ENCODE measurements at regions not wholly inside any gene's neighbourhood (a gene's known extent, or its start where the extent isn't known, plus 50 kb on each side); places are given as distances from the start of the nearest gene placed in this dataset.

DNA sequence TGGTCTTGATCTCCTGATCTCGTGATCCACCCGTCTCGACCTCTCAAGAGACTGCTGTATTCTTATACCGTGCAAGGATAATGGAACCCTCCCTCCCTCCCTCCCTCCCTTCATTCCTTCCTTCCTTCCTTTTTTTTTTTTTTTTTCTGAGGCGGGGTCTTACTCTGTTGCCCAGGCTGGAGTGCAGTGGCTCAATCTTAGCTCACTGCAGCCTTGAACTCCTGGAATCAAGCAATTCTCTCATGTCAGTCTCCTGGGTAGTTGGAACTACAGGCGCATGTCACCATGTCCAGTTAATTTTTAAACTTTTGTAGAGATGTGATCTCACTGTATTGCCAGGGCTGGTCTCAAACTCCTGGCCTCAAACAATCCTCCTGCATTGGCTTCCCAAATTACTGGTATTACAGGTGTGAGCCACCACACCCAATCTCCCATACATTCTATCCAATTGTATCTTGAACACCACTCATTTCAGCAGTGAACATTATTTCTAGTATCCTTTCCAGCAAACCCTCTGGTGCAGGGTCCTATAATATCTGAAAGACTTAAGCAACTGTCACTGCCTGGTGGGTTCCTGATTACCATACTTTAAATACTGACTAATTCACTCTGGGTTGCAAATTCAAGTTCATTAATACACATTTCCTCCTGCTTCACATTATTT, 210.0 kb upstream of the ZNF217 start:
- TF ChIP-seq CEBPB (IDR thresholded peaks at IDR 0.05) (no peak), TAF1 (IDR thresholded peaks at IDR 0.05; ENCODE audit: low read depth) (no peak), EP300 (IDR thresholded peaks at IDR 0.05; ENCODE audit: borderline replicate concordance) (no peak)
- TF ChIP-seq, protein P1, sequence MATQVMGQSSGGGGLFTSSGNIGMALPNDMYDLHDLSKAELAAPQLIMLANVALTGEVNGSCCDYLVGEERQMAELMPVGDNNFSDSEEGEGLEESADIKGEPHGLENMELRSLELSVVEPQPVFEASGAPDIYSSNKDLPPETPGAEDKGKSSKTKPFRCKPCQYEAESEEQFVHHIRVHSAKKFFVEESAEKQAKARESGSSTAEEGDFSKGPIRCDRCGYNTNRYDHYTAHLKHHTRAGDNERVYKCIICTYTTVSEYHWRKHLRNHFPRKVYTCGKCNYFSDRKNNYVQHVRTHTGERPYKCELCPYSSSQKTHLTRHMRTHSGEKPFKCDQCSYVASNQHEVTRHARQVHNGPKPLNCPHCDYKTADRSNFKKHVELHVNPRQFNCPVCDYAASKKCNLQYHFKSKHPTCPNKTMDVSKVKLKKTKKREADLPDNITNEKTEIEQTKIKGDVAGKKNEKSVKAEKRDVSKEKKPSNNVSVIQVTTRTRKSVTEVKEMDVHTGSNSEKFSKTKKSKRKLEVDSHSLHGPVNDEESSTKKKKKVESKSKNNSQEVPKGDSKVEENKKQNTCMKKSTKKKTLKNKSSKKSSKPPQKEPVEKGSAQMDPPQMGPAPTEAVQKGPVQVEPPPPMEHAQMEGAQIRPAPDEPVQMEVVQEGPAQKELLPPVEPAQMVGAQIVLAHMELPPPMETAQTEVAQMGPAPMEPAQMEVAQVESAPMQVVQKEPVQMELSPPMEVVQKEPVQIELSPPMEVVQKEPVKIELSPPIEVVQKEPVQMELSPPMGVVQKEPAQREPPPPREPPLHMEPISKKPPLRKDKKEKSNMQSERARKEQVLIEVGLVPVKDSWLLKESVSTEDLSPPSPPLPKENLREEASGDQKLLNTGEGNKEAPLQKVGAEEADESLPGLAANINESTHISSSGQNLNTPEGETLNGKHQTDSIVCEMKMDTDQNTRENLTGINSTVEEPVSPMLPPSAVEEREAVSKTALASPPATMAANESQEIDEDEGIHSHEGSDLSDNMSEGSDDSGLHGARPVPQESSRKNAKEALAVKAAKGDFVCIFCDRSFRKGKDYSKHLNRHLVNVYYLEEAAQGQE (IDR thresholded peaks at IDR 0.05; ENCODE audit: low read depth): no peak
- TF ChIP-seq, protein P2, sequence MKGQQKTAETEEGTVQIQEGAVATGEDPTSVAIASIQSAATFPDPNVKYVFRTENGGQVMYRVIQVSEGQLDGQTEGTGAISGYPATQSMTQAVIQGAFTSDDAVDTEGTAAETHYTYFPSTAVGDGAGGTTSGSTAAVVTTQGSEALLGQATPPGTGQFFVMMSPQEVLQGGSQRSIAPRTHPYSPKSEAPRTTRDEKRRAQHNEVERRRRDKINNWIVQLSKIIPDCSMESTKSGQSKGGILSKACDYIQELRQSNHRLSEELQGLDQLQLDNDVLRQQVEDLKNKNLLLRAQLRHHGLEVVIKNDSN (IDR thresholded peaks at IDR 0.05): no peak
- TF ChIP-seq, protein P3, sequence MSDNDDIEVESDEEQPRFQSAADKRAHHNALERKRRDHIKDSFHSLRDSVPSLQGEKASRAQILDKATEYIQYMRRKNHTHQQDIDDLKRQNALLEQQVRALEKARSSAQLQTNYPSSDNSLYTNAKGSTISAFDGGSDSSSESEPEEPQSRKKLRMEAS (IDR thresholded peaks at IDR 0.05): no peak

Measured in Ishikawa (cell line).